ENCODE measurements at regions not wholly inside any gene's neighbourhood (a gene's known extent, or its start where the extent isn't known, plus 50 kb on each side); places are given as distances from the start of the nearest gene placed in this dataset.

GRCh38 chr21:38973552-38973951, 167.8 kb downstream of the ETS2 start:
- Mint-ChIP-seq H3K27ac (no peak overlapping the region), H3K9me3 (no peaks in the 10 kb centered on the region), H3K4me3 (no peak overlapping the region), H3K4me1 (peaks cover 2% of the 10 kb centered on the region; the same call in 2 of the 3 replicates), H3K36me3 (ENCODE audit: low read depth) (0 out of 3 replicates have a peak, but pooled peaks cover 2% of the 10 kb centered on the region), H3K27me3 (ENCODE audit: insufficient read depth, low read depth, poor library complexity) (no peaks in the 10 kb centered on the region)
- TF ChIP-seq ZNF462 (CRISPR knock-in tag; IDR thresholded peaks at IDR 0.05) (no peak), EZH2phosphoT487 (IDR thresholded peaks at IDR 0.05; ENCODE audit: unreplicated experiment) (no peak), REST (IDR thresholded peaks at IDR 0.05; ENCODE audit: unreplicated experiment) (no peak), POLR2AphosphoS5 (IDR thresholded peaks at IDR 0.05; ENCODE audit: low read depth) (no peak), ETS1 (IDR thresholded peaks at IDR 0.05) (no peak), EZH2 (IDR thresholded peaks at IDR 0.05; ENCODE audit: low read depth, unreplicated experiment) (no peak), NANOG (IDR thresholded peaks at IDR 0.05; ENCODE audit: borderline replicate concordance) (no peak), ZNF114 (CRISPR knock-in tag; IDR thresholded peaks at IDR 0.05) (no peak), CTCF (conservative IDR thresholded peaks at IDR 0.05; ENCODE audit: low read depth in 2 of 2) (no peak), JUNB (IDR thresholded peaks at IDR 0.05; ENCODE audit: unreplicated experiment) (no peak), ZNF331 (CRISPR knock-in tag; IDR thresholded peaks at IDR 0.05; ENCODE audit: low read depth) (no peak), CREB1 (CRISPR knock-in tag; IDR thresholded peaks at IDR 0.05; ENCODE audit: low read depth) (no peak), STAT1 (IDR thresholded peaks at IDR 0.05; ENCODE audit: unreplicated experiment) (no peak)
- Histone ChIP-seq H3K4me2 (no peak overlapping the region), H3K4me1 (ENCODE audit: insufficient read depth) (0 out of 2 replicates have a peak, but pooled peaks cover 2% of the 10 kb centered on the region), H3K9me2 (ENCODE audit: insufficient read depth) (peaks cover 6% of the 10 kb centered on the region; the same call in 1 of the 2 replicates), H3K36me3 (ENCODE audit: insufficient read depth) (no peaks in the 10 kb centered on the region), H3K27me3 (ENCODE audit: insufficient read depth) (no peaks in the 10 kb centered on the region), H2AFZ (no peak overlapping the region), H3K79me2 (replicated peaks; ENCODE audit: insufficient read depth) (no peaks in the 10 kb centered on the region), H3K27ac (ENCODE audit: low read depth) (no peak overlapping the region), H4K20me1 (replicated peaks; ENCODE audit: insufficient read depth) (no peaks in the 10 kb centered on the region), H3K4me3 (no peak overlapping the region), H3F3A (replicated peaks; ENCODE audit: low read depth) (no peaks in the 10 kb centered on the region)
- no peak for ATAC-seq
- DNase-seq (ENCODE audit: low spot score): no peak
